Endothelial cell (in vitro differentiated cells): ENCODE measurements at regions not wholly inside any gene's neighbourhood (a gene's known extent, or its start where the extent isn't known, plus 50 kb on each side); places are given as distances from the start of the nearest gene placed in this dataset.

Experiments
- DNase-seq: peaks from one replicate; pipeline ENCODE4 v3.0.0; 2021; ENCODE audit warnings: low spot score
- H3K27ac Mint-ChIP-seq: one replicate; pipeline ENCODE4 v1.8.0; 2021; ENCODE audit warnings: mixed read lengths, inconsistent platforms; ENCODE audit not compliant: unreplicated experiment
- H3K27me3 Mint-ChIP-seq: one replicate; pipeline ENCODE4 v1.8.0; 2021; ENCODE audit warnings: mild to moderate bottlenecking, moderate library complexity, mixed read lengths, inconsistent platforms; ENCODE audit not compliant: unreplicated experiment
- H3K36me3 Mint-ChIP-seq: one replicate; pipeline ENCODE4 v1.8.0; 2021; ENCODE audit warnings: mild to moderate bottlenecking, low read depth, mixed read lengths, inconsistent platforms; ENCODE audit not compliant: unreplicated experiment
- H3K4me1 Mint-ChIP-seq: one replicate; pipeline ENCODE4 v1.8.0; 2021; ENCODE audit warnings: mild to moderate bottlenecking, mixed read lengths, inconsistent platforms; ENCODE audit not compliant: unreplicated experiment
- H3K4me3 Mint-ChIP-seq: one replicate; pipeline ENCODE4 v1.8.0; 2021; ENCODE audit warnings: mild to moderate bottlenecking, mixed read lengths, inconsistent platforms; ENCODE audit not compliant: unreplicated experiment
- H3K9me3 Mint-ChIP-seq: one replicate; pipeline ENCODE4 v1.8.0; 2021; ENCODE audit warnings: mixed read lengths, inconsistent platforms; ENCODE audit not compliant: unreplicated experiment
- TF ChIP-seq, protein P1 (sequence below): fragments of 200-600 bp; sonication (generic); IDR thresholded peaks from one replicate; pipeline ENCODE4 v1.5.0; 2021; ENCODE audit warnings: antibody characterized with exemption; ENCODE audit not compliant: unreplicated experiment

GRCh38 chr5:94021246-94021645, 279.8 kb upstream of the POU5F2 start:
- TF ChIP-seq, protein P1, sequence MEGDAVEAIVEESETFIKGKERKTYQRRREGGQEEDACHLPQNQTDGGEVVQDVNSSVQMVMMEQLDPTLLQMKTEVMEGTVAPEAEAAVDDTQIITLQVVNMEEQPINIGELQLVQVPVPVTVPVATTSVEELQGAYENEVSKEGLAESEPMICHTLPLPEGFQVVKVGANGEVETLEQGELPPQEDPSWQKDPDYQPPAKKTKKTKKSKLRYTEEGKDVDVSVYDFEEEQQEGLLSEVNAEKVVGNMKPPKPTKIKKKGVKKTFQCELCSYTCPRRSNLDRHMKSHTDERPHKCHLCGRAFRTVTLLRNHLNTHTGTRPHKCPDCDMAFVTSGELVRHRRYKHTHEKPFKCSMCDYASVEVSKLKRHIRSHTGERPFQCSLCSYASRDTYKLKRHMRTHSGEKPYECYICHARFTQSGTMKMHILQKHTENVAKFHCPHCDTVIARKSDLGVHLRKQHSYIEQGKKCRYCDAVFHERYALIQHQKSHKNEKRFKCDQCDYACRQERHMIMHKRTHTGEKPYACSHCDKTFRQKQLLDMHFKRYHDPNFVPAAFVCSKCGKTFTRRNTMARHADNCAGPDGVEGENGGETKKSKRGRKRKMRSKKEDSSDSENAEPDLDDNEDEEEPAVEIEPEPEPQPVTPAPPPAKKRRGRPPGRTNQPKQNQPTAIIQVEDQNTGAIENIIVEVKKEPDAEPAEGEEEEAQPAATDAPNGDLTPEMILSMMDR = no peak
- H3K4me3 Mint-ChIP-seq = no peak overlapping the region
- H3K4me1 Mint-ChIP-seq = no peaks in the 10 kb centered on the region
- H3K27ac Mint-ChIP-seq = no peak overlapping the region
- peaks cover 3% of the 10 kb centered on the region for H3K27me3 Mint-ChIP-seq
- no peaks in the 10 kb centered on the region for H3K9me3 Mint-ChIP-seq
- no peak for DNase-seq
- H3K36me3 Mint-ChIP-seq = peaks cover 3% of the 10 kb centered on the region

GRCh38 chr5:94017579-94017978, 276.2 kb upstream of the POU5F2 start:
- no peaks in the 10 kb centered on the region for H3K9me3 Mint-ChIP-seq
- no peaks in the 10 kb centered on the region for H3K4me1 Mint-ChIP-seq
- TF ChIP-seq, protein P1 = no peak
- H3K4me3 Mint-ChIP-seq = no peak overlapping the region
- no peak overlapping the region for H3K27ac Mint-ChIP-seq
- H3K36me3 Mint-ChIP-seq = peaks cover 12% of the 10 kb centered on the region
- no peaks in the 10 kb centered on the region for H3K27me3 Mint-ChIP-seq
- no peak for DNase-seq

DNA sequence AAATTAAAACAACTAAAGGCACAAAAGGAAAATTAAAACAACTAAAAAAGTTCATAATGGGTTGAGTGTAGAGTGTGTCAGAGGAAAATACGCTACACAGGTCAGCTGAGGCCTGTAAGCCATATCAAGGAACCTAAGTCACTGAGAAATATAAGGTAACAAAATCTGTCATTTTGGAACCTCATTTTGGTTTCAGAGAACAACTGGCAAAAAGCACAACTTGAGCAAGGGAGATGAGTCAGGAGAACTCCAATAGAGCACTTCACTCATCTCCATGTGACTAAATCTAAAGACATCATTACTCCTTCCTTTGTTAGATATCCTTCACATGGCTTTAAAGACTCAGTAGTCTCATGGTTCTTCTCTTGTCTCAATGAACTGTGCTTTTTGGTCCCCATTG, 269.4 kb upstream of the POU5F2 start:
- no peak overlapping the region for H3K4me3 Mint-ChIP-seq
- no peaks in the 10 kb centered on the region for H3K27me3 Mint-ChIP-seq
- no peaks in the 10 kb centered on the region for H3K9me3 Mint-ChIP-seq
- no peak for DNase-seq
- peaks cover 10% of the 10 kb centered on the region for H3K36me3 Mint-ChIP-seq
- TF ChIP-seq, protein P1 = no peak
- no peak overlapping the region for H3K27ac Mint-ChIP-seq
- H3K4me1 Mint-ChIP-seq = no peaks in the 10 kb centered on the region

GRCh38 chr5:94009161-94009560, 267.8 kb upstream of the POU5F2 start:
- no peaks in the 10 kb centered on the region for H3K4me1 Mint-ChIP-seq
- no peaks in the 10 kb centered on the region for H3K36me3 Mint-ChIP-seq
- no peaks in the 10 kb centered on the region for H3K9me3 Mint-ChIP-seq
- no peaks in the 10 kb centered on the region for H3K27me3 Mint-ChIP-seq
- H3K27ac Mint-ChIP-seq = no peak overlapping the region
- no peak overlapping the region for H3K4me3 Mint-ChIP-seq
- TF ChIP-seq, protein P1 = no peak
- DNase-seq = no peak

DNA sequence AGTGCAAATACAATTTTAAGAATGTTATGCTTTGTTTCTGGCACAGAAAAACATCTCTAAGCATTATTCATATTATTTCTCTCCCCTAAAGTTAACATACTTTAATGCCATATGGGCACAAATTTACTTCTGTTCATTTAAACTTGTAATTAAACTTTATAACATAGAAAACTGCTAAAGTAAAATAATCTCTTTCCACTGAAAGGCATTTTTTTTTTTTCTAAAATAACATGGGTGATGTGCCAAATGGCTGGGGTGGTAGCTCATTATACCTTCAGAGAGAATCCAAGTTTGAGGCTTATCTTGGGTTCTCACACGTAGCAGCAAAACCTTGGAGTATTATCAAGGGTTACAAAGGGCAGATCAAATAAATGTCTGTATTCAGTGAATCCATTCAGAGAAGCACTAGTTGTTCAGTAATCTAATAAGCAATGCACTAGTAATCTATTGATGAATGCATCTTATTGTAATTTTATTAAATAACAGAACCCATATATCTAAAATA, 257.6 kb upstream of the POU5F2 start:
- no peak overlapping the region for H3K27ac Mint-ChIP-seq
- TF ChIP-seq, protein P1 = no peak
- no peaks in the 10 kb centered on the region for H3K27me3 Mint-ChIP-seq
- no peak for DNase-seq
- no peak overlapping the region for H3K4me3 Mint-ChIP-seq
- no peaks in the 10 kb centered on the region for H3K36me3 Mint-ChIP-seq
- H3K4me1 Mint-ChIP-seq = no peaks in the 10 kb centered on the region
- H3K9me3 Mint-ChIP-seq = no peaks in the 10 kb centered on the region
